K562 (cell line): ENCODE measurements at regions not wholly inside any gene's neighbourhood (a gene's known extent, or its start where the extent isn't known, plus 50 kb on each side); places are given as distances from the start of the nearest gene placed in this dataset.

Experiments
- BRCA1 ChIP-seq, 2 experiments: fragments of 450-650 bp in 1 of 2; sonication (generic) in 1 of 2; formaldehyde crosslinking in 1 of 2; IDR thresholded peaks; 2 replicates each; pipeline versions ENCODE4 v1.5.0 to v1.6.1; 2017 to 2020; ENCODE audit warnings: mild to moderate bottlenecking in 1 of 2, missing genetic modification reagents in 1 of 2
- CBFA2T2 ChIP-seq: fragments of 450-650 bp; conservative IDR thresholded peaks from 2 replicates; pipeline ENCODE4 v1.6.1; 2017; ENCODE audit warnings: mild to moderate bottlenecking
- CC2D1A ChIP-seq: fragments of 450-650 bp; IDR thresholded peaks from 2 replicates; pipeline ENCODE4 v1.6.1; 2017; ENCODE audit warnings: mild to moderate bottlenecking
- DNMT1 ChIP-seq: fragments of 450-650 bp; IDR thresholded peaks from 2 replicates; pipeline ENCODE4 v1.6.1; 2016; ENCODE audit warnings: antibody characterized with exemption, mild to moderate bottlenecking
- DPF2 ChIP-seq: fragments of 450-650 bp; IDR thresholded peaks from 2 replicates; pipeline ENCODE4 v1.6.1; 2016
- EP300 ChIP-seq: IDR thresholded peaks from 2 replicates; pipeline ENCODE4 v1.6.1; 2012; ENCODE audit warnings: low read length, improper control_type of control experiment
- ETV6 ChIP-seq, 3 experiments: fragments of 150-350 bp in 1 of 3; sonication (generic) in 1 of 3; formaldehyde crosslinking in 1 of 3; IDR thresholded peaks; 2 replicates each; pipeline versions ENCODE4 v1.6.1 to v1.8.0; 2014 to 2022; ENCODE audit warnings: borderline replicate concordance in 2 of 3, low read depth in 2 of 3, antibody characterized with exemption in 1 of 3, low read length in 1 of 3, mild to moderate bottlenecking in 1 of 3, missing genetic modification reagents in 1 of 3
- KLF13 ChIP-seq: fragments of 450-650 bp; IDR thresholded peaks from 2 replicates; pipeline ENCODE4 v1.6.1; 2016; ENCODE audit warnings: missing genetic modification characterization, low read depth, mild to moderate bottlenecking, missing compliant biosample characterization, moderate library complexity, borderline replicate concordance
- MAFF ChIP-seq: IDR thresholded peaks from 2 replicates; pipeline ENCODE4 v1.6.1; 2012; ENCODE audit warnings: low read length, improper control_type of control experiment
- NCOA4 ChIP-seq: fragments of 450-650 bp; IDR thresholded peaks from 2 replicates; pipeline ENCODE4 v1.6.1; 2018; ENCODE audit warnings: mild to moderate bottlenecking; ENCODE audit not compliant: partially characterized antibody
- NFE2L1 ChIP-seq: fragments of 450-650 bp; IDR thresholded peaks from 2 replicates; pipeline ENCODE4 v1.6.1; 2016; ENCODE audit warnings: missing genetic modification characterization, low read depth, mild to moderate bottlenecking, missing compliant biosample characterization, moderate library complexity, borderline replicate concordance
- REST ChIP-seq, 2 experiments: fragments of 450-650 bp; formaldehyde crosslinking in 1 of 2; IDR thresholded peaks; 2 replicates each; pipeline versions ENCODE4 v1.4.0 to v1.6.1; 2014 to 2020; ENCODE audit warnings: mild to moderate bottlenecking in 2 of 2, borderline replicate concordance in 1 of 2, low read depth in 1 of 2
- SIN3B ChIP-seq: fragments of 450-650 bp; IDR thresholded peaks from 2 replicates; pipeline ENCODE4 v1.6.1; 2017; ENCODE audit warnings: low read depth, mild to moderate bottlenecking, moderate library complexity
- SIRT6 ChIP-seq: IDR thresholded peaks from one replicate; pipeline ENCODE4 v1.6.1; 2012; ENCODE audit warnings: low read depth, mild to moderate bottlenecking, control low read depth, inconsistent platforms, low read length, moderate library complexity
- SMAD1 ChIP-seq: fragments of 150-350 bp; IDR thresholded peaks from 2 replicates; pipeline ENCODE4 v1.6.1; 2014; ENCODE audit warnings: low read length, low read depth; ENCODE audit not compliant: partially characterized antibody
- SOX6 ChIP-seq: fragments of 450-650 bp; IDR thresholded peaks from 2 replicates; pipeline ENCODE4 v1.6.1; 2014; ENCODE audit warnings: mild to moderate bottlenecking
- SP1 ChIP-seq: sonication (generic); formaldehyde crosslinking; IDR thresholded peaks from 2 replicates; pipeline ENCODE4 v1.8.1; 2022; ENCODE audit warnings: mild to moderate bottlenecking, missing genetic modification reagents
- ZNF134 ChIP-seq: fragments of 250-450 bp; sonication (Bioruptor Pico); conservative IDR thresholded peaks from 2 replicates; pipeline ENCODE4 v1.4.0; 2020
- ZNF785 ChIP-seq: fragments of 250-450 bp; sonication (Bioruptor Pico); IDR thresholded peaks from 2 replicates; pipeline ENCODE4 v1.4.0; 2020; ENCODE audit warnings: mild to moderate bottlenecking
- ZSCAN29 ChIP-seq: fragments of 450-650 bp; IDR thresholded peaks from 2 replicates; pipeline ENCODE4 v1.6.1; 2017

- TF ChIP-seq REST (IDR thresholded peaks at IDR 0.05; ENCODE audit: borderline replicate concordance): peak; percentile 38; the same call in 1 of the 2 replicates
- TF ChIP-seq REST (CRISPR knock-in tag; IDR thresholded peaks at IDR 0.05; ENCODE audit: low read depth): no peak
- TF ChIP-seq EP300: peak; percentile 87
- TF ChIP-seq ETV6 (IDR thresholded peaks at IDR 0.05; ENCODE audit: borderline replicate concordance in 1 of 2, low read depth in 2 of 2, low read length in 1 of 2): no peak
- TF ChIP-seq ETV6 (CRISPR knock-in tag; IDR thresholded peaks at IDR 0.05; ENCODE audit: borderline replicate concordance): no peak
- 0 out of 2 replicates have a peak, but pooled peaks have one; percentile 15 for TF ChIP-seq KLF13 (tag)
- peak; percentile 64 for TF ChIP-seq SMAD1
- TF ChIP-seq ZNF134: no peak
- no peak for TF ChIP-seq NFE2L1 (tag)
- TF ChIP-seq MAFF: 0 out of 2 replicates have a peak, but pooled peaks have one; percentile 5
- TF ChIP-seq DPF2: peak; percentile 98
- TF ChIP-seq SOX6: peak; percentile 71
- no peak for TF ChIP-seq NCOA4
- no peak for TF ChIP-seq CC2D1A
- peak; percentile 42; the same call in 1 of the 2 replicates for TF ChIP-seq SP1 (CRISPR knock-in tag)
- TF ChIP-seq CBFA2T2: peak; percentile 85
- no peak for TF ChIP-seq ZSCAN29
- no peak for TF ChIP-seq ZNF785 (CRISPR knock-in tag)
- TF ChIP-seq SIRT6: no peak
- no peak for TF ChIP-seq BRCA1 (IDR thresholded peaks at IDR 0.05)
- TF ChIP-seq BRCA1 (CRISPR knock-in tag; IDR thresholded peaks at IDR 0.05): no peak
- TF ChIP-seq DNMT1: no peak
- TF ChIP-seq SIN3B: no peak
Measured at GRCh38 chr12:113582521-113583218, 111.0 kb upstream of the LHX5 start (continued).
